ENCODE measurements at regions not wholly inside any gene's neighbourhood (a gene's known extent, or its start where the extent isn't known, plus 50 kb on each side); places are given as distances from the start of the nearest gene placed in this dataset.

- TF ChIP-seq, protein P1, sequence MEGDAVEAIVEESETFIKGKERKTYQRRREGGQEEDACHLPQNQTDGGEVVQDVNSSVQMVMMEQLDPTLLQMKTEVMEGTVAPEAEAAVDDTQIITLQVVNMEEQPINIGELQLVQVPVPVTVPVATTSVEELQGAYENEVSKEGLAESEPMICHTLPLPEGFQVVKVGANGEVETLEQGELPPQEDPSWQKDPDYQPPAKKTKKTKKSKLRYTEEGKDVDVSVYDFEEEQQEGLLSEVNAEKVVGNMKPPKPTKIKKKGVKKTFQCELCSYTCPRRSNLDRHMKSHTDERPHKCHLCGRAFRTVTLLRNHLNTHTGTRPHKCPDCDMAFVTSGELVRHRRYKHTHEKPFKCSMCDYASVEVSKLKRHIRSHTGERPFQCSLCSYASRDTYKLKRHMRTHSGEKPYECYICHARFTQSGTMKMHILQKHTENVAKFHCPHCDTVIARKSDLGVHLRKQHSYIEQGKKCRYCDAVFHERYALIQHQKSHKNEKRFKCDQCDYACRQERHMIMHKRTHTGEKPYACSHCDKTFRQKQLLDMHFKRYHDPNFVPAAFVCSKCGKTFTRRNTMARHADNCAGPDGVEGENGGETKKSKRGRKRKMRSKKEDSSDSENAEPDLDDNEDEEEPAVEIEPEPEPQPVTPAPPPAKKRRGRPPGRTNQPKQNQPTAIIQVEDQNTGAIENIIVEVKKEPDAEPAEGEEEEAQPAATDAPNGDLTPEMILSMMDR (IDR thresholded peaks at IDR 0.05), result no peak
- TF ChIP-seq POLR2A (IDR thresholded peaks at IDR 0.05), result no peak
Observed at GRCh38 chr17:13806092-13806491, 204.4 kb upstream of the HS3ST3A1 start.
